HepG2 (cell line): ENCODE measurements at regions not wholly inside any gene's neighbourhood (a gene's known extent, or its start where the extent isn't known, plus 50 kb on each side); places are given as distances from the start of the nearest gene placed in this dataset.

ENCODE experiments used
- ATAC-seq: fragments of 200-7000 bp; cut with Tn5 transposase; 3 replicates; pipeline ENCODE4 v1.9.1; 2020; ENCODE audit warnings: mild to moderate bottlenecking, moderate library complexity
- BruUV-seq: library from RNA; stranded (reverse); fragments of 400-500 nt; replicated peaks from 2 replicates; lab custom pipeline; 2021; lab: Mats Ljungman, UMichigan
- CTCF ChIA-PET: fragments of 300-600 bp; formaldehyde crosslinking; extraction: SDS; loops from one replicate; lab custom pipeline; 2021; ENCODE audit warnings: low total read pairs, inconsistent platforms, low intra/inter-chr PET ratio; lab: Yijun Ruan, JAX
- POLR2A ChIA-PET: fragments of 350-600 bp; sonication (Branson Sonifier 250); formaldehyde crosslinking; loops from one replicate; lab custom pipeline; 2020; ENCODE audit warnings: antibody characterized with exemption, inconsistent platforms; lab: Yijun Ruan, JAX
- DNase-seq: peaks from one replicate; pipeline ENCODE4 v3.0.0-alpha.2; 2015; ENCODE audit warnings: low spot score
- FAIRE-seq: peaks from 3 replicates; lab custom pipeline; 2011; peaks lifted over from hg19 to GRCh38; lab: Jason Lieb, UNC
- H2AFZ ChIP-seq: one replicate; pipeline ENCODE4 v1.6.1; 2011; ENCODE audit warnings: low read length, inconsistent platforms
- H3K27ac ChIP-seq: fragments of 300-600 bp; 3 replicates; pipeline ENCODE4 v1.8.0; 2011; ENCODE audit warnings: mixed run types, mild to moderate bottlenecking, mixed read lengths, low read length, inconsistent platforms; ENCODE audit not compliant: insufficient read depth; ENCODE audit errors: extremely low read length
- H3K27me3 ChIP-seq, 2 experiments: fragments of 200-600 bp in 1 of 2; 2 replicates in 1 of 2; 3 replicates in 1 of 2; pipeline versions ENCODE4 v1.6.0 to v1.8.0; 2011; ENCODE audit warnings: low read length in 2 of 2, mild to moderate bottlenecking in 2 of 2, moderate library complexity in 2 of 2, inconsistent platforms in 1 of 2; ENCODE audit not compliant: insufficient read depth in 2 of 2, control insufficient read depth in 1 of 2
- H3K36me3 ChIP-seq, 2 experiments: fragments of 200-600 bp in 1 of 2; replicated peaks in 1 of 2; 2 replicates in 1 of 2; 3 replicates in 1 of 2; pipeline versions ENCODE4 v1.5.1 to v1.8.0; 2011; ENCODE audit warnings: low read length in 2 of 2, inconsistent platforms in 1 of 2; ENCODE audit not compliant: insufficient read depth in 2 of 2, control insufficient read depth in 1 of 2
- H3K4me1 ChIP-seq: 2 replicates; pipeline ENCODE4 v1.5.1; 2012; ENCODE audit warnings: low read length, inconsistent platforms; ENCODE audit not compliant: insufficient read depth
- H3K4me2 ChIP-seq: 2 replicates; pipeline ENCODE4 v1.6.0; 2011; ENCODE audit warnings: low read depth, low read length, inconsistent platforms
- H3K4me3 ChIP-seq, 3 experiments: fragments of 200-600 bp in 1 of 3; sonication (generic), shearing (Covaris generic) in 1 of 3; replicated peaks in 1 of 3; 2 replicates each; pipeline ENCODE4 v1.5.1; 2011 to 2016; ENCODE audit warnings: low read length in 3 of 3, inconsistent platforms in 2 of 3, low read depth in 2 of 3, mild to moderate bottlenecking in 2 of 3, control low read depth in 1 of 3, mixed read lengths in 1 of 3; ENCODE audit not compliant: insufficient read depth in 1 of 3
- H3K79me2 ChIP-seq: one replicate; pipeline ENCODE4 v1.6.1; 2011; ENCODE audit warnings: low read length, inconsistent platforms; ENCODE audit not compliant: insufficient read depth
- H3K9ac ChIP-seq: 2 replicates; pipeline ENCODE4 v1.6.0; 2011; ENCODE audit warnings: mild to moderate bottlenecking, low read depth, low read length, inconsistent platforms; ENCODE audit not compliant: insufficient read depth
- H3K9me3 ChIP-seq: 2 replicates; pipeline ENCODE4 v1.5.1; 2012; ENCODE audit warnings: mild to moderate bottlenecking, low read length
- H4K20me1 ChIP-seq: 2 replicates; pipeline ENCODE4 v1.6.0; 2011; ENCODE audit warnings: inconsistent platforms, mild to moderate bottlenecking, low read length, moderate library complexity; ENCODE audit not compliant: insufficient read depth
- KDM6A ChIP-seq: IDR thresholded peaks from 2 replicates; pipeline ENCODE4 v1.6.1; 2016; ENCODE audit warnings: low read depth
- NFYB ChIP-seq: sonication (generic); formaldehyde crosslinking; IDR thresholded peaks from 2 replicates; pipeline ENCODE4 v1.4.0; 2020; ENCODE audit warnings: missing genetic modification reagents
- RFXAP ChIP-seq: sonication (generic); formaldehyde crosslinking; IDR thresholded peaks from 2 replicates; pipeline ENCODE4 v1.4.0; 2020; ENCODE audit warnings: missing genetic modification reagents, borderline replicate concordance
- SAFB2 ChIP-seq: sonication (generic); formaldehyde crosslinking; IDR thresholded peaks from 2 replicates; pipeline ENCODE4 v1.5.1; 2020; ENCODE audit warnings: missing genetic modification reagents, low read depth, mild to moderate bottlenecking, borderline replicate concordance
- SOX6 ChIP-seq, 2 experiments: fragments of 450-650 bp in 1 of 2; sonication (generic) in 1 of 2; formaldehyde crosslinking in 1 of 2; IDR thresholded peaks; 2 replicates each; pipeline versions ENCODE4 v1.4.0 to v1.6.1; 2017 to 2020; ENCODE audit warnings: antibody characterized with exemption in 1 of 2, mild to moderate bottlenecking in 1 of 2, missing genetic modification reagents in 1 of 2
- ZNF124 ChIP-seq: sonication (generic); formaldehyde crosslinking; IDR thresholded peaks from 2 replicates; pipeline ENCODE4 v1.4.0; 2020; ENCODE audit warnings: missing genetic modification reagents
- ZNF282 ChIP-seq: fragments of 450-650 bp; IDR thresholded peaks from 2 replicates; pipeline ENCODE4 v1.6.1; 2018; ENCODE audit not compliant: partially characterized antibody
- ZNF317 ChIP-seq: sonication (generic); formaldehyde crosslinking; IDR thresholded peaks from 2 replicates; pipeline ENCODE4 v1.5.0; 2020; ENCODE audit warnings: mild to moderate bottlenecking, missing genetic modification reagents
- ZNF598 ChIP-seq: sonication (generic); formaldehyde crosslinking; IDR thresholded peaks from 2 replicates; pipeline ENCODE4 v1.5.1; 2020; ENCODE audit warnings: mild to moderate bottlenecking, missing genetic modification reagents, borderline replicate concordance
- ZNF674 ChIP-seq: sonication (generic); formaldehyde crosslinking; IDR thresholded peaks from 2 replicates; pipeline ENCODE4 v1.5.0; 2020; ENCODE audit warnings: low read depth, mild to moderate bottlenecking, missing genetic modification reagents
- ZSCAN30 ChIP-seq: sonication (generic); formaldehyde crosslinking; IDR thresholded peaks from 2 replicates; pipeline ENCODE4 v1.5.0; 2020; ENCODE audit warnings: mild to moderate bottlenecking, missing genetic modification reagents
- WGBS: methylation state at CpG from one replicate; pipeline ENCODE4 v1.1.6; 2017; ENCODE audit warnings: low lambda C conversion rate; 5-methylcytosine and 5-hydroxymethylcytosine counted together
- in situ Hi-C: cut with HindIII; loops from 2 replicates; pipeline ENCODE4 v1.10.0; 2017; ENCODE audit warnings: low pct_unique_long_range_greater_than_20kb; ENCODE audit not compliant: extremely low pct_ligation_motif_present
- intact Hi-C: fragments of 100-400 bp; cut with micrococcal nuclease; formaldehyde crosslinking; loops from one replicate; pipeline ENCODE4 v1.10.0; 2022; ENCODE audit not compliant: unreplicated experiment
- TF ChIP-seq, protein P1 (sequence below): sonication (generic); formaldehyde crosslinking; IDR thresholded peaks from 2 replicates; pipeline ENCODE4 v1.8.0; 2022; ENCODE audit warnings: missing genetic modification reagents, mild to moderate bottlenecking, inconsistent platforms, borderline replicate concordance

- TF ChIP-seq ZNF282 (no peak), KDM6A (CRISPR knock-in tag) (no peak), ZSCAN30 (CRISPR knock-in tag) (no peak), SOX6 (IDR thresholded peaks at IDR 0.05) (no peak), SOX6 (CRISPR knock-in tag; IDR thresholded peaks at IDR 0.05) (no peak), ZNF124 (CRISPR knock-in tag) (no peak), RFXAP (CRISPR knock-in tag) (no peak), ZNF317 (CRISPR knock-in tag) (no peak), NFYB (CRISPR knock-in tag) (no peak), ZNF674 (CRISPR knock-in tag) (no peak), SAFB2 (CRISPR knock-in tag) (no peak), ZNF598 (no peak)
- TF ChIP-seq, protein P1, sequence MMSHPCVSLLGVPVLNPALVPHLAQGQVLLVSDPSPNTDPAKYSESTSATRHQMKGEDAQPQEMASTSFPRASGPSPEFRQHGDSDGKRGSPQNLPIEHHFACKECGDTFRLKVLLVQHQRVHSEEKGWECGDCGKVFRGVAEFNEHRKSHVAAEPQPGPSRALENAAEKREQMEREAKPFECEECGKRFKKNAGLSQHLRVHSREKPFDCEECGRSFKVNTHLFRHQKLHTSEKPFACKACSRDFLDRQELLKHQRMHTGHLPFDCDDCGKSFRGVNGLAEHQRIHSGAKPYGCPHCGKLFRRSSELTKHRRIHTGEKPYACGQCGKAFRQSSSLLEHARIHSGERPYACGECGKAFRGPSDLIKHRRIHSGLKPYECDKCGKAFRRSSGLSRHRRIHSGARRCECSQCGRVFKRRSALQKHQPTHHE (CRISPR knock-in tag), result no peak
- TF ChIP-seq, all 625 proteins: peak for 0
- Histone ChIP-seq H3K4me2 (no peak overlapping the region), H2AFZ (no peak overlapping the region), H3K27ac (no peak overlapping the region), H3K36me3 (no peaks in the 10 kb centered on the region), H3K27me3 (no peaks in the 10 kb centered on the region), H3K9me3 (no peaks in the 10 kb centered on the region), H3K4me3 (no peak overlapping the region), H3K9ac (no peak overlapping the region), H4K20me1 (no peaks in the 10 kb centered on the region), H3K79me2 (no peaks in the 10 kb centered on the region), H3K4me1 (no peaks in the 10 kb centered on the region)
- WGBS, result 20% methylated on average over 2 of the region's 2 CpGs
- intact Hi-C loops, result no loop called here
- ATAC-seq, result no peak
- no peak for FAIRE-seq
- BruUV-seq, result no TSS peak
- no peak for DNase-seq
- in situ Hi-C loops, result no loop called here
- POLR2A ChIA-PET, result no interaction called here
- CTCF ChIA-PET, result no interaction called here
Measured at GRCh38 chr3:18247776-18248310, 177.3 kb downstream of the SATB1 start.
